Astrocyte (in vitro differentiated cells and primary cell): ENCODE measurements at regions not wholly inside any gene's neighbourhood (a gene's known extent, or its start where the extent isn't known, plus 50 kb on each side); places are given as distances from the start of the nearest gene placed in this dataset.

Source experiments
- CTCF ChIP-seq: IDR thresholded peaks from 2 replicates; pipeline ENCODE4 v1.5.1; 2011; ENCODE audit warnings: low read depth, mild to moderate bottlenecking, inconsistent platforms, low read length, moderate library complexity; ENCODE audit not compliant: insufficient read depth
- EZH2 ChIP-seq: IDR thresholded peaks from 2 replicates; pipeline ENCODE4 v1.6.1; 2012; ENCODE audit warnings: mild to moderate bottlenecking, low read length, inconsistent platforms; ENCODE audit not compliant: insufficient read depth

GRCh38 chr13:106286811-106287210, 248.7 kb downstream of the EFNB2 start:
- no peak for TF ChIP-seq EZH2
- TF ChIP-seq CTCF: no peak
